Sigmoid colon (tissue), 6 donors: ENCODE measurements at regions not wholly inside any gene's neighbourhood (a gene's known extent, or its start where the extent isn't known, plus 50 kb on each side); places are given as distances from the start of the nearest gene placed in this dataset.
"Not testable (repeated sequence)": the region's sequence is repeated elsewhere in the genome, so short reads cannot be mapped to it uniquely, and the experiment has no call there.

Source experiments
- DNase-seq: peaks from one replicate; pipeline ENCODE4 v3.0.0-alpha.2; 2019
- H3K27ac ChIP-seq, 4 donors: fragments of 200-600 bp; sonication (generic); one replicate each; pipeline ENCODE4 v1.5.1; 2016 to 2019; ENCODE audit warnings: mild to moderate bottlenecking in 1 of 4
- H3K27me3 ChIP-seq, 3 donors: fragments of 200-600 bp; sonication (generic); one replicate each; pipeline ENCODE4 v1.5.1; 2019; ENCODE audit warnings: mild to moderate bottlenecking in 1 of 3
- H3K36me3 ChIP-seq, 4 donors: fragments of 200-600 bp; sonication (generic); one replicate each; pipeline ENCODE4 v1.5.1; 2016 to 2019
- H3K4me1 ChIP-seq, 4 donors: fragments of 200-600 bp; sonication (generic); one replicate each; pipeline ENCODE4 v1.5.1; 2017 to 2019
- H3K4me3 ChIP-seq, 4 donors: fragments of 200-600 bp; sonication (generic); one replicate each; pipeline ENCODE4 v1.5.1; 2017 to 2019; ENCODE audit warnings: mild to moderate bottlenecking in 2 of 4, moderate library complexity in 1 of 4
- H3K9me3 ChIP-seq, 4 donors: fragments of 200-600 bp in 3 of 4; sonication (generic) in 3 of 4; one replicate each; pipeline versions ENCODE4 v1.5.1 to v1.6.1; 2013 to 2019
- CTCF ChIP-seq, 4 experiments: fragments of 450-650 bp in 3 of 4; fragments of 200-600 bp in 1 of 4; IDR thresholded peaks; one replicate each; pipeline ENCODE4 v1.5.1; 2016 to 2019; ENCODE audit warnings: antibody characterized with exemption in 4 of 4, mild to moderate bottlenecking in 3 of 4, moderate library complexity in 2 of 4
- EP300 ChIP-seq, 4 donors: sonication (generic); formaldehyde crosslinking; IDR thresholded peaks; one replicate each; pipeline ENCODE4 v1.6.1; 2017; ENCODE audit warnings: antibody characterized with exemption in 4 of 4
- POLR2A ChIP-seq, 2 donors: fragments of 450-650 bp; IDR thresholded peaks; one replicate each; pipeline ENCODE4 v1.6.1; 2016; ENCODE audit warnings: antibody characterized with exemption in 2 of 2, mild to moderate bottlenecking in 2 of 2, moderate library complexity in 2 of 2
- POLR2AphosphoS5 ChIP-seq, 4 donors: sonication (generic); formaldehyde crosslinking; IDR thresholded peaks; one replicate each; pipeline ENCODE4 v1.6.1; 2017; ENCODE audit warnings: antibody characterized with exemption in 4 of 4
- WGBS, 2 donors: extraction: QIAGEN DNeasy Blood & Tissue Kit; methylation state at CpG; one replicate each; pipeline ENCODE4 v1.1.7; 2013; 5-methylcytosine and 5-hydroxymethylcytosine counted together
- intact Hi-C: fragments of 100-400 bp; cut with DNase I; formaldehyde crosslinking; loops from one replicate; pipeline ENCODE4 v1.15.1; 2023
- donor health status: healthy with polysubstance abuse.
- donor health status: healthy.

- Histone ChIP-seq H3K4me3 (no peak overlapping the region), H3K27ac (no peak overlapping the region), H3K9me3 (no peaks in the 10 kb centered on the region), H3K36me3 (no peaks in the 10 kb centered on the region), H3K27me3 (no peaks in the 10 kb centered on the region), H3K4me1 (peaks cover 0 to 4% (median 0%) of the 10 kb centered on the region in 4 donors)
- intact Hi-C loops, result no loop called here
- 58 to 59% methylated on average over 12 of the region's 12 CpGs for WGBS, 2 donors
- DNase-seq, result peak; percentile 63
- TF ChIP-seq POLR2A (IDR thresholded peaks at IDR 0.05), result no peak
- TF ChIP-seq CTCF (IDR thresholded peaks at IDR 0.05), result peak; percentile 15 to 77 (median 56)
- TF ChIP-seq POLR2AphosphoS5 (IDR thresholded peaks at IDR 0.05), result no peak
- TF ChIP-seq EP300 (IDR thresholded peaks at IDR 0.05), result no peak
These were observed 376.9 kb downstream of the GALC start for GRCh38 chr14:87615822-87616679.

- no peak for TF ChIP-seq POLR2AphosphoS5 (IDR thresholded peaks at IDR 0.05)
- TF ChIP-seq CTCF (IDR thresholded peaks at IDR 0.05), result no peak
- no peak for TF ChIP-seq EP300 (IDR thresholded peaks at IDR 0.05)
- TF ChIP-seq POLR2A (IDR thresholded peaks at IDR 0.05), result no peak
- peaks cover 0 to 4% (median 0%) of the 10 kb centered on the region in 4 donors for H3K4me1 ChIP-seq
- DNase-seq, result no peak
- no peaks in the 10 kb centered on the region for H3K27me3 ChIP-seq
- H3K4me3 ChIP-seq, result no peak overlapping the region
- WGBS, 2 donors, result 74 to 75% methylated on average over 3 of the region's 3 CpGs
- H3K9me3 ChIP-seq, result no peaks in the 10 kb centered on the region
- H3K36me3 ChIP-seq, result no peaks in the 10 kb centered on the region
- intact Hi-C loops, result no loop called here
- no peak overlapping the region for H3K27ac ChIP-seq
These were observed 377.9 kb downstream of the GALC start for GRCh38 chr14:87615047-87615446.

- Histone ChIP-seq H3K36me3 (no peaks in the 10 kb centered on the region), H3K9me3 (no peaks in the 10 kb centered on the region), H3K27ac (no peak overlapping the region), H3K27me3 (no peaks in the 10 kb centered on the region), H3K4me3 (no peak overlapping the region), H3K4me1 (peaks cover 0 to 4% (median 0%) of the 10 kb centered on the region in 4 donors)
- WGBS, 2 donors, result 58 to 63% methylated on average over 2 of the region's 2 CpGs
- no peak for TF ChIP-seq POLR2A (IDR thresholded peaks at IDR 0.05)
- TF ChIP-seq POLR2AphosphoS5 (IDR thresholded peaks at IDR 0.05), result no peak
- TF ChIP-seq EP300 (IDR thresholded peaks at IDR 0.05), result no peak
- TF ChIP-seq CTCF (IDR thresholded peaks at IDR 0.05), result no peak
- no peak for DNase-seq
- intact Hi-C loops, result no loop called here
These were observed 379.1 kb downstream of the GALC start for GRCh38 chr14:87613881-87614280.

- intact Hi-C loops, H3K4me3 ChIP-seq, DNase-seq, H3K27ac ChIP-seq, H3K9me3 ChIP-seq, H3K27me3 ChIP-seq, H3K36me3 ChIP-seq: not testable (repeated sequence)
- 51 to 84% methylated on average over 3 of the region's 3 CpGs for WGBS, 2 donors
- H3K4me1 ChIP-seq, result peaks cover 0 to 31% (median 22%) of the 10 kb centered on the region in 4 donors
These were observed 385.9 kb downstream of the GALC start for GRCh38 chr14:87607056-87607455.

- peaks cover 0 to 37% (median 25%) of the 10 kb centered on the region in 4 donors for H3K4me1 ChIP-seq
- TF ChIP-seq POLR2A (IDR thresholded peaks at IDR 0.05), result no peak
- no peak for TF ChIP-seq CTCF (IDR thresholded peaks at IDR 0.05)
- no peak for TF ChIP-seq POLR2AphosphoS5 (IDR thresholded peaks at IDR 0.05)
- no peak for TF ChIP-seq EP300 (IDR thresholded peaks at IDR 0.05)
- no peak overlapping the region for H3K27ac ChIP-seq
- intact Hi-C loops, result no loop called here
- no peaks in the 10 kb centered on the region for H3K36me3 ChIP-seq
- no peaks in the 10 kb centered on the region for H3K27me3 ChIP-seq
- peaks cover 0 to 6% (median 2%) of the 10 kb centered on the region in 4 donors for H3K9me3 ChIP-seq
- H3K4me3 ChIP-seq, result no peak overlapping the region
- DNase-seq, result no peak
These were observed 391.9 kb downstream of the GALC start for GRCh38 chr14:87601036-87601435.
